Mesenchymal stem cell (in vitro differentiated cells and primary cell): ENCODE measurements at regions not wholly inside any gene's neighbourhood (a gene's known extent, or its start where the extent isn't known, plus 50 kb on each side); places are given as distances from the start of the nearest gene placed in this dataset.

Experiments used
- DNase-seq: peaks from one replicate; pipeline ENCODE4 v3.0.0-alpha.2; 2013
- H2AFZ ChIP-seq: one replicate; pipeline ENCODE4 v1.6.1; 2013; ENCODE audit warnings: low read depth, mild to moderate bottlenecking, control low read depth, inconsistent platforms, low read length, moderate library complexity
- H2AK5ac ChIP-seq: 2 replicates; pipeline ENCODE4 v1.6.1; 2013; ENCODE audit warnings: low read length, moderate library complexity, mild to moderate bottlenecking, inconsistent platforms; ENCODE audit not compliant: severe bottlenecking
- H2BK120ac ChIP-seq: one replicate; pipeline ENCODE4 v1.6.1; 2013; ENCODE audit warnings: low read depth, mild to moderate bottlenecking, inconsistent platforms, low read length, moderate library complexity
- H2BK12ac ChIP-seq, 2 experiments: one replicate each; pipeline ENCODE4 v1.6.1; 2013; ENCODE audit warnings: inconsistent platforms in 2 of 2, low read length in 2 of 2, mild to moderate bottlenecking in 2 of 2, moderate library complexity in 2 of 2, control low read depth in 1 of 2
- H2BK15ac ChIP-seq: one replicate; pipeline ENCODE4 v1.6.1; 2013; ENCODE audit warnings: mild to moderate bottlenecking, low read depth, inconsistent platforms; ENCODE audit not compliant: poor library complexity, severe bottlenecking
- H2BK5ac ChIP-seq: 2 replicates; pipeline ENCODE4 v1.6.1; 2013; ENCODE audit warnings: low read depth, mild to moderate bottlenecking, low read length, control low read depth, inconsistent platforms; ENCODE audit not compliant: poor library complexity, severe bottlenecking
- H3K14ac ChIP-seq, 2 experiments: one replicate each; pipeline ENCODE4 v1.6.1; 2013; ENCODE audit warnings: inconsistent platforms in 2 of 2, low read length in 2 of 2, control low read depth in 1 of 2, mild to moderate bottlenecking in 1 of 2, moderate library complexity in 1 of 2
- H3K18ac ChIP-seq, 2 experiments: one replicate each; pipeline ENCODE4 v1.6.1; 2013; ENCODE audit warnings: inconsistent platforms in 2 of 2, low read length in 2 of 2, control low read depth in 1 of 2, low read depth in 1 of 2, mild to moderate bottlenecking in 1 of 2
- H3K23ac ChIP-seq, 2 experiments: one replicate each; pipeline ENCODE4 v1.6.1; 2013; ENCODE audit warnings: inconsistent platforms in 2 of 2, low read length in 2 of 2, mild to moderate bottlenecking in 2 of 2, moderate library complexity in 2 of 2, control low read depth in 1 of 2
- H3K27ac ChIP-seq: 2 replicates; pipeline ENCODE4 v1.5.1; 2013; ENCODE audit warnings: mild to moderate bottlenecking, moderate library complexity, low read length, control low read depth, inconsistent platforms; ENCODE audit not compliant: poor library complexity, severe bottlenecking
- H3K27me3 ChIP-seq, 2 experiments: 2 replicates each; pipeline versions ENCODE4 v1.6.1 to v1.7.0; 2013; ENCODE audit warnings: low read length in 2 of 2, mild to moderate bottlenecking in 2 of 2, moderate library complexity in 2 of 2, control low read depth in 1 of 2, inconsistent platforms in 1 of 2; ENCODE audit not compliant: control insufficient read depth in 1 of 2, insufficient read depth in 1 of 2
- H3K36me3 ChIP-seq, 2 experiments: 2 replicates each; pipeline versions ENCODE4 v1.6.1 to v1.7.0; 2013; ENCODE audit warnings: low read length in 2 of 2, control low read depth in 1 of 2, inconsistent platforms in 1 of 2, low read depth in 1 of 2, mild to moderate bottlenecking in 1 of 2; ENCODE audit not compliant: insufficient read depth in 2 of 2, control insufficient read depth in 1 of 2
- H3K4ac ChIP-seq, 2 experiments: one replicate each; pipeline ENCODE4 v1.6.1; 2013; ENCODE audit warnings: inconsistent platforms in 2 of 2, low read length in 2 of 2, mild to moderate bottlenecking in 2 of 2, moderate library complexity in 2 of 2, control low read depth in 1 of 2, low read depth in 1 of 2
- H3K4me1 ChIP-seq: 2 replicates; pipeline ENCODE4 v1.6.1; 2013; ENCODE audit warnings: low read depth, low read length, control low read depth; ENCODE audit not compliant: control insufficient read depth, insufficient read depth
- H3K4me2 ChIP-seq: 2 replicates; pipeline ENCODE4 v1.6.1; 2013; ENCODE audit warnings: low read length, mild to moderate bottlenecking, inconsistent platforms; ENCODE audit not compliant: poor library complexity, severe bottlenecking
- H3K4me3 ChIP-seq, 2 experiments: 2 replicates each; pipeline versions ENCODE4 v1.5.1 to v1.7.0; 2013; ENCODE audit warnings: low read length in 2 of 2, mild to moderate bottlenecking in 2 of 2, control low read depth in 1 of 2, low read depth in 1 of 2; ENCODE audit not compliant: insufficient read depth in 1 of 2
- H3K79me1 ChIP-seq: replicated peaks from 2 replicates; pipeline ENCODE4 v1.6.1; 2013; ENCODE audit warnings: mild to moderate bottlenecking, control low read depth, low read length, inconsistent platforms; ENCODE audit not compliant: poor library complexity, severe bottlenecking
- H3K9ac ChIP-seq: 2 replicates; pipeline ENCODE4 v1.7.0; 2013; ENCODE audit warnings: mild to moderate bottlenecking, low read length, moderate library complexity
- H3K9me3 ChIP-seq: 2 replicates; pipeline ENCODE4 v1.7.0; 2013; ENCODE audit warnings: mild to moderate bottlenecking, low read length; ENCODE audit not compliant: control insufficient read depth
- H4K8ac ChIP-seq: one replicate; pipeline ENCODE4 v1.6.1; 2013; ENCODE audit warnings: inconsistent platforms, mild to moderate bottlenecking, low read length, moderate library complexity
- H4K91ac ChIP-seq: one replicate; pipeline ENCODE4 v1.6.1; 2013; ENCODE audit warnings: mild to moderate bottlenecking, low read length, inconsistent platforms
- WGBS: methylation state at CpG from one replicate; pipeline ENCODE4 v1.1.7; 2013; ENCODE audit warnings: mixed read lengths; 5-methylcytosine and 5-hydroxymethylcytosine counted together

GRCh38 chr1:239023732-239024360 is 362.5 kb upstream of the CHRM3 start:
- H2AFZ ChIP-seq, result no peak overlapping the region
- H4K91ac ChIP-seq, result no peak overlapping the region
- no peak overlapping the region for H2AK5ac ChIP-seq
- H4K8ac ChIP-seq, result no peak overlapping the region
- no peak overlapping the region for H3K27ac ChIP-seq
- no peak overlapping the region for H3K14ac ChIP-seq
- no peaks in the 10 kb centered on the region for H3K36me3 ChIP-seq
- H3K79me1 ChIP-seq, result no peaks in the 10 kb centered on the region
- no peak overlapping the region for H3K4me3 ChIP-seq
- WGBS, result 51% methylated on average over 1 of the region's 4 CpGs
- no peak overlapping the region for H3K4me2 ChIP-seq
- no peaks in the 10 kb centered on the region for H3K27me3 ChIP-seq
- H3K9me3 ChIP-seq, result peaks cover 10% of the 10 kb centered on the region
- H2BK15ac ChIP-seq, result no peak overlapping the region
- H2BK5ac ChIP-seq, result no peak overlapping the region
- no peak overlapping the region for H3K4ac ChIP-seq
- H3K23ac ChIP-seq, result no peak overlapping the region
- no peak overlapping the region for H3K9ac ChIP-seq
- no peak overlapping the region for H2BK12ac ChIP-seq
- no peak overlapping the region for H3K18ac ChIP-seq
- no peak overlapping the region for H2BK120ac ChIP-seq
- DNase-seq, result no peak
- H3K4me1 ChIP-seq, result no peaks in the 10 kb centered on the region

GRCh38 chr1:239016337-239016736 is 370.0 kb upstream of the CHRM3 start:
- Histone ChIP-seq H3K4ac (no peak overlapping the region), H3K27me3 (no peaks in the 10 kb centered on the region), H3K36me3 (no peaks in the 10 kb centered on the region), H4K8ac (no peak overlapping the region), H2BK12ac (no peak overlapping the region), H3K9ac (no peak overlapping the region), H2BK15ac (no peak overlapping the region), H3K14ac (no peak overlapping the region), H4K91ac (no peak overlapping the region), H3K4me2 (no peak overlapping the region), H2AK5ac (no peak overlapping the region), H3K9me3 (peaks cover 29% of the 10 kb centered on the region), H2BK120ac (no peak overlapping the region), H3K4me3 (no peak overlapping the region), H2BK5ac (no peak overlapping the region), H3K23ac (no peak overlapping the region), H3K79me1 (no peaks in the 10 kb centered on the region), H3K4me1 (no peaks in the 10 kb centered on the region), H3K18ac (no peak overlapping the region), H2AFZ (no peak overlapping the region), H3K27ac (no peak overlapping the region)
- WGBS, result 70% methylated on average over 2 of the region's 2 CpGs
- no peak for DNase-seq

DNA sequence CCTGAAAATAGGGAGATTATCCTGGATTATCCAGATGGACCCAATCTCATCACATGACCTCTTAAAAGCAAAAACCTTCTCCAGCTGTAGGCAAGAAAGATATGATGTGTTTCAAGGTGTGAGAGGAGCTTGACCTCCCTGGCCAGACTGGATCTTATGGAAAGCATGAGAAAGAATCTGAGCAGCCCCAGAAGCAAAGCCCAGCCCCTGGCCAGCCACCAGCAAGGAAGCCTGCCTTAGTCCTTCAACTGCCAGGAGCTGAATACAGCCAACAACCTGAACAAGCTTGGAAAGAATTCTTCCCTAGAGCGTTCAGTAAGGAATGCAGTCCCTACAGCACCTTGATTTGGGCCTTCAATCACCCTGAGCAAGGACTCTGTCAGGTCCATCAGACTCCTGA is 375.0 kb upstream of the CHRM3 start:
- no peak for DNase-seq
- Histone ChIP-seq H4K8ac (no peak overlapping the region), H3K27me3 (no peaks in the 10 kb centered on the region), H3K4me1 (no peaks in the 10 kb centered on the region), H4K91ac (no peak overlapping the region), H2BK12ac (no peak overlapping the region), H2AK5ac (no peak overlapping the region), H2AFZ (no peak overlapping the region), H3K4me2 (no peak overlapping the region), H3K27ac (no peak overlapping the region), H3K9me3 (peaks cover 24% of the 10 kb centered on the region), H2BK5ac (no peak overlapping the region), H2BK15ac (no peak overlapping the region), H3K4me3 (no peak overlapping the region), H3K9ac (no peak overlapping the region), H2BK120ac (no peak overlapping the region), H3K36me3 (no peaks in the 10 kb centered on the region), H3K18ac (no peak overlapping the region), H3K79me1 (no peaks in the 10 kb centered on the region), H3K4ac (no peak overlapping the region), H3K14ac (no peak overlapping the region), H3K23ac (no peak overlapping the region)
- WGBS, result 78% methylated on average over 1 of the region's 1 CpG

DNA sequence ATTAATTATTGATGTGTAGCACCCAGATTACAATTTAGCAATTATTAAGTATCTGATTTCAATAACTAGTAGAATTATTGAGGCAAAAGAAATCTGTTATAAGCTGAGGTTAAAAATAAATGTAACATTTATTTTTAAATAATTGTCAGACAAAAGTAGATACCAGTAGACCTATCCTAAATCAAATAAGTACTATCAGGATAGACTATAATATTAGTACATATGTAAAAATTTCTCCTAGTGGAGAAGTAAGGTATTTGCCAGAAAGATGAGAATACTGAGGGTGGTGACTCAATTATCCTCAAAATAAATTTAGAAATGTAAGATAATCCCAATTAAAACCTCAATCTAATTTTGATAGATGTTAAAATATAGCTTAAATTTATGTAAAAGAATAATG is 377.8 kb upstream of the CHRM3 start:
- no peaks in the 10 kb centered on the region for H3K4me1 ChIP-seq
- no peak overlapping the region for H3K4me2 ChIP-seq
- no peak overlapping the region for H3K4me3 ChIP-seq
- H3K14ac ChIP-seq, result no peak overlapping the region
- no peak overlapping the region for H3K9ac ChIP-seq
- DNase-seq, result no peak
- no peak overlapping the region for H2BK5ac ChIP-seq
- H2BK12ac ChIP-seq, result no peak overlapping the region
- H4K8ac ChIP-seq, result no peak overlapping the region
- no peaks in the 10 kb centered on the region for H3K27me3 ChIP-seq
- H2BK120ac ChIP-seq, result no peak overlapping the region
- H3K79me1 ChIP-seq, result no peaks in the 10 kb centered on the region
- no peak overlapping the region for H3K23ac ChIP-seq
- H3K18ac ChIP-seq, result no peak overlapping the region
- H3K36me3 ChIP-seq, result no peaks in the 10 kb centered on the region
- H4K91ac ChIP-seq, result no peak overlapping the region
- no peak overlapping the region for H3K4ac ChIP-seq
- H2AFZ ChIP-seq, result no peak overlapping the region
- peaks cover 11% of the 10 kb centered on the region for H3K9me3 ChIP-seq
- no peak overlapping the region for H2BK15ac ChIP-seq
- no peak overlapping the region for H2AK5ac ChIP-seq
- H3K27ac ChIP-seq, result no peak overlapping the region
